ENCODE measurements at regions not wholly inside any gene's neighbourhood (a gene's known extent, or its start where the extent isn't known, plus 50 kb on each side); places are given as distances from the start of the nearest gene placed in this dataset.

DNA sequence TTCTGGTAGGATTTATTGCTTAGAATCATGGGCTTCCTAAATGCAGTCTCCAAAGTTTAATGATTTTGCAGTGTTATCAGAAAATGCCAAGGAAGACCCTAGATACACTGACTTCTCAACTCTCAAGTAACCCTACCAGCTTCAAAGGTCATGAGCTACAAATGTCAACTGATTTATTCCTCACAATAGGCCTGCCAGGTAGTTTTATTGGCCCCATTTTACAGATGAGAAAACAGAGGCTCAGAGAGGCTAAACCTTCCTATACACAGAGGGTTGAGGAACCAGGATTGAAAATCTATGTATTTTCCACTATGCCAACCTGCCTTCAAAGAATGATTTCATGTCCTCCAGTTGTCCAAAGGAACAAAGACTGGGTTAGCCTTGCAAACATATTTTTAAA, 384.4 kb upstream of the POU3F1 start:
- ATAC-seq = no peak
- TF ChIP-seq ZNF565 (CRISPR knock-in tag; conservative IDR thresholded peaks at IDR 0.05; ENCODE audit: low read depth) (no peak), SNAI2 (CRISPR knock-in tag; IDR thresholded peaks at IDR 0.05) (no peak), RARB (CRISPR knock-in tag; IDR thresholded peaks at IDR 0.05) (no peak), PPARA (CRISPR knock-in tag; IDR thresholded peaks at IDR 0.05; ENCODE audit: borderline replicate concordance) (no peak), TSHZ2 (CRISPR knock-in tag; IDR thresholded peaks at IDR 0.05) (no peak), ESRRG (CRISPR knock-in tag; IDR thresholded peaks at IDR 0.05) (no peak), ZNF8 (CRISPR knock-in tag; IDR thresholded peaks at IDR 0.05) (no peak), CSDC2 (CRISPR knock-in tag; IDR thresholded peaks at IDR 0.05) (no peak), ZNF70 (CRISPR knock-in tag; IDR thresholded peaks at IDR 0.05) (no peak), ARNTL (CRISPR knock-in tag; IDR thresholded peaks at IDR 0.05; ENCODE audit: borderline replicate concordance, low read depth) (no peak), ISL1 (CRISPR knock-in tag; IDR thresholded peaks at IDR 0.05) (no peak), TCF4 (CRISPR knock-in tag; IDR thresholded peaks at IDR 0.05; ENCODE audit: borderline replicate concordance) (no peak), ZFP3 (CRISPR knock-in tag; IDR thresholded peaks at IDR 0.05) (no peak), BACH2 (CRISPR knock-in tag; IDR thresholded peaks at IDR 0.05; ENCODE audit: borderline replicate concordance) (no peak), CREB5 (CRISPR knock-in tag; IDR thresholded peaks at IDR 0.05; ENCODE audit: low read depth) (no peak), GLIS3 (CRISPR knock-in tag; IDR thresholded peaks at IDR 0.05) (no peak), CSRNP3 (CRISPR knock-in tag; IDR thresholded peaks at IDR 0.05) (no peak), TOX (CRISPR knock-in tag; IDR thresholded peaks at IDR 0.05; ENCODE audit: borderline replicate concordance) (no peak), PATZ1 (CRISPR knock-in tag; IDR thresholded peaks at IDR 0.05; ENCODE audit: borderline replicate concordance) (no peak)
- TF ChIP-seq, protein P1, sequence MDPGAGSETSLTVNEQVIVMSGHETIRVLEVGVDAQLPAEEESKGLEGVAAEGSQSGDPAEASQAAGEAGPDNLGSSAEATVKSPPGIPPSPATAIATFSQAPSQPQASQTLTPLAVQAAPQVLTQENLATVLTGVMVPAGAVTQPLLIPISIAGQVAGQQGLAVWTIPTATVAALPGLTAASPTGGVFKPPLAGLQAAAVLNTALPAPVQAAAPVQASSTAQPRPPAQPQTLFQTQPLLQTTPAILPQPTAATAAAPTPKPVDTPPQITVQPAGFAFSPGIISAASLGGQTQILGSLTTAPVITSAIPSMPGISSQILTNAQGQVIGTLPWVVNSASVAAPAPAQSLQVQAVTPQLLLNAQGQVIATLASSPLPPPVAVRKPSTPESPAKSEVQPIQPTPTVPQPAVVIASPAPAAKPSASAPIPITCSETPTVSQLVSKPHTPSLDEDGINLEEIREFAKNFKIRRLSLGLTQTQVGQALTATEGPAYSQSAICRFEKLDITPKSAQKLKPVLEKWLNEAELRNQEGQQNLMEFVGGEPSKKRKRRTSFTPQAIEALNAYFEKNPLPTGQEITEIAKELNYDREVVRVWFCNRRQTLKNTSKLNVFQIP (CRISPR knock-in tag; IDR thresholded peaks at IDR 0.05; ENCODE audit: borderline replicate concordance, low read depth) = no peak

- ATAC-seq = no peak
- TF ChIP-seq BACH2 (CRISPR knock-in tag; IDR thresholded peaks at IDR 0.05; ENCODE audit: borderline replicate concordance) (no peak), ZNF565 (CRISPR knock-in tag; conservative IDR thresholded peaks at IDR 0.05; ENCODE audit: low read depth) (no peak), TOX (CRISPR knock-in tag; IDR thresholded peaks at IDR 0.05; ENCODE audit: borderline replicate concordance) (no peak), ZFP3 (CRISPR knock-in tag; IDR thresholded peaks at IDR 0.05) (no peak), ZC3H10 (CRISPR knock-in tag; IDR thresholded peaks at IDR 0.05) (no peak), CSDC2 (CRISPR knock-in tag; IDR thresholded peaks at IDR 0.05) (no peak), ZFP30 (CRISPR knock-in tag; IDR thresholded peaks at IDR 0.05) (no peak), CSRNP3 (CRISPR knock-in tag; IDR thresholded peaks at IDR 0.05) (no peak), OSR1 (CRISPR knock-in tag; IDR thresholded peaks at IDR 0.05) (no peak), ZNF8 (CRISPR knock-in tag; IDR thresholded peaks at IDR 0.05) (no peak), GLIS3 (CRISPR knock-in tag; IDR thresholded peaks at IDR 0.05) (no peak)
Measured at GRCh38 chr1:38424677-38425076, 378.1 kb upstream of the POU3F1 start.

Measured in SK-N-SH treated with all-trans-retinoic acid at 6 μM for 48 hours (cell line).